ENCODE measurements at regions not wholly inside any gene's neighbourhood (a gene's known extent, or its start where the extent isn't known, plus 50 kb on each side); places are given as distances from the start of the nearest gene placed in this dataset.

- no peak overlapping the region for H3K27ac ChIP-seq
- intact Hi-C loops (cut with DNase I), result no loop called here
- no peak for TF ChIP-seq CTCF (IDR thresholded peaks at IDR 0.05)
- TF ChIP-seq POLR2A (IDR thresholded peaks at IDR 0.05), result no peak
- no peak for TF ChIP-seq POLR2AphosphoS5 (IDR thresholded peaks at IDR 0.05; ENCODE audit: insufficient read depth in 1 of 2, low read depth in 1 of 2)
Measured at GRCh38 chr6:132062626-132063025, 111.5 kb upstream of the CCN2 start.

GRCh38 chr6:132061381-132061780 is 110.2 kb upstream of the CCN2 start:
- intact Hi-C loops (cut with DNase I), result no loop called here
- Histone ChIP-seq H3K9me3 (no peaks in the 10 kb centered on the region), H3K27me3 (no peaks in the 10 kb centered on the region), H3K4me1 (no peaks in the 10 kb centered on the region), H3K4me3 (no peak overlapping the region), H3K27ac (no peak overlapping the region), H3K36me3 (no peaks in the 10 kb centered on the region)
- no peak for TF ChIP-seq CTCF (IDR thresholded peaks at IDR 0.05)
- TF ChIP-seq POLR2A (IDR thresholded peaks at IDR 0.05), result no peak
- TF ChIP-seq POLR2AphosphoS5 (IDR thresholded peaks at IDR 0.05; ENCODE audit: insufficient read depth in 1 of 2, low read depth in 1 of 2), result no peak
- no peak for DNase-seq (ENCODE audit: extremely low spot score in 2 of 2)

More at GRCh38 chr6:132062626-132063025, 111.5 kb upstream of the CCN2 start:
- no peak for DNase-seq (ENCODE audit: extremely low spot score in 2 of 2)
- no peaks in the 10 kb centered on the region for H3K36me3 ChIP-seq
- no peaks in the 10 kb centered on the region for H3K4me1 ChIP-seq
- no peak overlapping the region for H3K4me3 ChIP-seq
- H3K9me3 ChIP-seq, result no peaks in the 10 kb centered on the region
- no peaks in the 10 kb centered on the region for H3K27me3 ChIP-seq

GRCh38 chr6:132060591-132060990 is 109.4 kb upstream of the CCN2 start:
- H3K9me3 ChIP-seq, result no peaks in the 10 kb centered on the region
- TF ChIP-seq POLR2A (IDR thresholded peaks at IDR 0.05), result no peak
- intact Hi-C loops (cut with DNase I), result no loop called here
- no peaks in the 10 kb centered on the region for H3K4me1 ChIP-seq
- no peaks in the 10 kb centered on the region for H3K36me3 ChIP-seq
- H3K4me3 ChIP-seq, result no peak overlapping the region
- H3K27me3 ChIP-seq, result no peaks in the 10 kb centered on the region
- no peak for DNase-seq (ENCODE audit: extremely low spot score in 2 of 2)
- no peak overlapping the region for H3K27ac ChIP-seq

- no peaks in the 10 kb centered on the region for H3K4me1 ChIP-seq
- H3K27me3 ChIP-seq, result no peaks in the 10 kb centered on the region
- no peak overlapping the region for H3K27ac ChIP-seq
- no peaks in the 10 kb centered on the region for H3K36me3 ChIP-seq
- no peaks in the 10 kb centered on the region for H3K9me3 ChIP-seq
- no peak for DNase-seq (ENCODE audit: extremely low spot score in 2 of 2)
- TF ChIP-seq POLR2AphosphoS5 (IDR thresholded peaks at IDR 0.05; ENCODE audit: insufficient read depth in 1 of 2, low read depth in 1 of 2) (no peak), CTCF (IDR thresholded peaks at IDR 0.05) (no peak), POLR2A (IDR thresholded peaks at IDR 0.05) (no peak)
- intact Hi-C loops (cut with DNase I), result no loop called here
- H3K4me3 ChIP-seq, result no peak overlapping the region
Measured at GRCh38 chr6:132058975-132059374, 107.8 kb upstream of the CCN2 start.

- H3K9me3 ChIP-seq, result no peaks in the 10 kb centered on the region
- no peaks in the 10 kb centered on the region for H3K36me3 ChIP-seq
- no peaks in the 10 kb centered on the region for H3K4me1 ChIP-seq
- H3K27me3 ChIP-seq, result no peaks in the 10 kb centered on the region
- no peak overlapping the region for H3K27ac ChIP-seq
- no peak for TF ChIP-seq POLR2A (IDR thresholded peaks at IDR 0.05)
- TF ChIP-seq POLR2AphosphoS5 (IDR thresholded peaks at IDR 0.05; ENCODE audit: insufficient read depth in 1 of 2, low read depth in 1 of 2), result no peak
- TF ChIP-seq CTCF (IDR thresholded peaks at IDR 0.05), result no peak
- no peak for DNase-seq (ENCODE audit: extremely low spot score in 2 of 2)
- H3K4me3 ChIP-seq, result no peak overlapping the region
- intact Hi-C loops (cut with DNase I), result no loop called here
Measured at GRCh38 chr6:132054525-132054924, 103.4 kb upstream of the CCN2 start.

- TF ChIP-seq POLR2AphosphoS5 (IDR thresholded peaks at IDR 0.05; ENCODE audit: insufficient read depth in 1 of 2, low read depth in 1 of 2) (no peak), POLR2A (IDR thresholded peaks at IDR 0.05) (no peak), CTCF (IDR thresholded peaks at IDR 0.05) (no peak)
- Histone ChIP-seq H3K4me1 (no peaks in the 10 kb centered on the region), H3K4me3 (no peak overlapping the region), H3K36me3 (no peaks in the 10 kb centered on the region), H3K27ac (no peak overlapping the region), H3K27me3 (no peaks in the 10 kb centered on the region), H3K9me3 (no peaks in the 10 kb centered on the region)
- DNase-seq (ENCODE audit: extremely low spot score in 2 of 2), result no peak
- intact Hi-C loops (cut with DNase I), result no loop called here
Measured at GRCh38 chr6:132053511-132053910, 102.3 kb upstream of the CCN2 start.

Measured in vagina (tissue), 2 donors.